HEK293T (cell line): ENCODE measurements at regions not wholly inside any gene's neighbourhood (a gene's known extent, or its start where the extent isn't known, plus 50 kb on each side); places are given as distances from the start of the nearest gene placed in this dataset.

Experiments used
- ARNT ChIP-seq: fragments of 450-650 bp; IDR thresholded peaks from 2 replicates; pipeline ENCODE4 v1.6.1; 2017; ENCODE audit warnings: mild to moderate bottlenecking
- BHLHE40 ChIP-seq: fragments of 450-650 bp; IDR thresholded peaks from 2 replicates; pipeline ENCODE4 v1.6.1; 2016; ENCODE audit warnings: mild to moderate bottlenecking, moderate library complexity, borderline replicate concordance
- CTBP1 ChIP-seq: fragments of 450-650 bp; IDR thresholded peaks from 2 replicates; pipeline ENCODE4 v1.6.1; 2016; ENCODE audit warnings: borderline replicate concordance
- FOXA1 ChIP-seq: fragments of 450-650 bp; IDR thresholded peaks from 2 replicates; pipeline ENCODE4 v1.6.1; 2016; ENCODE audit warnings: mild to moderate bottlenecking
- FOXK2 ChIP-seq: fragments of 450-650 bp; IDR thresholded peaks from 2 replicates; pipeline ENCODE4 v1.6.1; 2016; ENCODE audit warnings: mild to moderate bottlenecking
- FOXM1 ChIP-seq: fragments of 450-650 bp; IDR thresholded peaks from 2 replicates; pipeline ENCODE4 v1.6.1; 2017; ENCODE audit warnings: mild to moderate bottlenecking, borderline replicate concordance
- HDGF ChIP-seq: fragments of 450-650 bp; IDR thresholded peaks from 2 replicates; pipeline ENCODE4 v1.6.1; 2017; ENCODE audit warnings: antibody characterized with exemption, borderline replicate concordance
- LEF1 ChIP-seq: fragments of 450-650 bp; IDR thresholded peaks from 2 replicates; pipeline ENCODE4 v1.6.1; 2017; ENCODE audit warnings: mild to moderate bottlenecking, borderline replicate concordance
- NFRKB ChIP-seq: fragments of 450-650 bp; IDR thresholded peaks from 2 replicates; pipeline ENCODE4 v1.6.1; 2016; ENCODE audit warnings: mild to moderate bottlenecking, moderate library complexity
- SP1 ChIP-seq: fragments of 450-650 bp; IDR thresholded peaks from 2 replicates; pipeline ENCODE4 v1.6.1; 2017
- ZNF384 ChIP-seq: fragments of 450-650 bp; IDR thresholded peaks from 2 replicates; pipeline ENCODE4 v1.6.1; 2016

DNA sequence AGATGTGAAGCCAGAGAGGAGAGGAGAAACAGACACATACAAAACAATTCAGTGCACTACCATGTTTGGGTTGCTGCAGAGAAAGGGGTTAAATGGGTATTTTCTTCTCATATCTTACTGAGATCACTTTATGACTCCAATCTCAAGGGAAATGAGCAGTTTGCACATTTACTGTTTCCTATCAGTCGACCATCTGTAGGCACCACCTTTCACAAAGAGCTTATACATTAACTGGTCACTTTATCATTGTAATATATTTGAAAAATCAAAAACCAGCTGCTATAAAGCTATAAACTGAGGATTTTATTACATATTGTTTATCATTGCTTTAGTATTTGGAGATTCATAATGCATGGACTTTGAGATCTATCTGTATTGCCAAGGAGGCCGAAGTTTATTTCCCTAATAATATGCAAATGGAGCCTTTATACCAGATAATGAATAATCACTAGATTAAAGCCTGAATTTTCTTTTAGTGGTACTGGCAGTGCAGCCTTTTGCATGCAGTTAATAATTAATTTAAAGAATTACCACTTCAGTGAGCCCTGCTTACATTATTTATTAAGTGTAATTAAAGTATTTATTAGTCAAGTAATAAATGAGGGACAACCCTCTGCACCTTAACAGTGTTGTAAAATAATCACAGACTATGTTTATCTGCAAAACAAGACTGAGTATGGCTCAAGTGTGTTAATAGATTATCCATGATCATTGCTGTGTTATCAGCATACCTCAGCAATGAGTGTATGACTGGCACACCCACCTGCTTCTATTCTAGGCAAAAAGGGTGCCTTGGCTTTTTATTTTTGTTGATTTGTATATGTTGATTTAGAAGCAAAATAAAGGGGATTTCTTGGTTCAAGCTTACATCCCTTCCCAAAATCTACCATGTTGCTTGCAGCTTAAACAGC lies 167.7 kb upstream of the SLC14A2 start:
- no peak for TF ChIP-seq ZNF384
- no peak for TF ChIP-seq SP1
- no peak for TF ChIP-seq FOXM1
- no peak for TF ChIP-seq LEF1
- TF ChIP-seq ARNT: no peak
- TF ChIP-seq FOXA1: no peak
- TF ChIP-seq BHLHE40: no peak
- TF ChIP-seq CTBP1: no peak
- no peak for TF ChIP-seq FOXK2
- no peak for TF ChIP-seq HDGF
- TF ChIP-seq NFRKB: no peak
